Breast epithelium (tissue), 4 donors: ENCODE measurements at regions not wholly inside any gene's neighbourhood (a gene's known extent, or its start where the extent isn't known, plus 50 kb on each side); places are given as distances from the start of the nearest gene placed in this dataset.

Source experiments
- DNase-seq, 2 donors: peaks; one replicate each; pipeline ENCODE4 v3.0.0-alpha.2; 2019; ENCODE audit warnings: low spot score in 2 of 2
- H3K27ac ChIP-seq, 2 donors: fragments of 200-600 bp; sonication (generic) in 1 of 2; one replicate each; pipeline ENCODE4 v1.5.1; 2016 to 2019; ENCODE audit warnings: mild to moderate bottlenecking in 1 of 2
- H3K27me3 ChIP-seq, 2 donors: fragments of 200-600 bp; sonication (generic) in 1 of 2; one replicate each; pipeline versions ENCODE4 v1.5.1 to v1.6.0; 2017 to 2019; ENCODE audit warnings: control low read depth in 1 of 2, mild to moderate bottlenecking in 1 of 2
- H3K36me3 ChIP-seq: fragments of 200-600 bp; one replicate; pipeline ENCODE4 v1.5.1; 2019
- H3K4me1 ChIP-seq, 2 donors: fragments of 200-600 bp; sonication (generic); one replicate each; pipeline ENCODE4 v1.5.1; 2016 to 2019; ENCODE audit warnings: control low read depth in 1 of 2
- H3K4me3 ChIP-seq, 3 donors: fragments of 200-600 bp; sonication (generic); 1 replicate in 2 of 3; 2 replicates in 1 of 3; pipeline ENCODE4 v1.5.1; 2016 to 2019; ENCODE audit warnings: mild to moderate bottlenecking in 3 of 3, moderate library complexity in 2 of 3
- H3K9me3 ChIP-seq, 2 donors: fragments of 200-600 bp; sonication (generic) in 1 of 2; one replicate each; pipeline ENCODE4 v1.5.1; 2016 to 2019; ENCODE audit warnings: control low read depth in 1 of 2
- CTCF ChIP-seq, 3 donors: fragments of 450-650 bp; IDR thresholded peaks; one replicate each; pipeline ENCODE4 v1.5.1; 2016 to 2017; ENCODE audit warnings: antibody characterized with exemption in 3 of 3, mild to moderate bottlenecking in 3 of 3, moderate library complexity in 3 of 3
- POLR2A ChIP-seq: fragments of 450-650 bp; IDR thresholded peaks from one replicate; pipeline ENCODE4 v1.6.1; 2016; ENCODE audit warnings: antibody characterized with exemption, mild to moderate bottlenecking, moderate library complexity
- POLR2AphosphoS5 ChIP-seq, 3 donors: sonication (generic); formaldehyde crosslinking; IDR thresholded peaks; one replicate each; pipeline ENCODE4 v1.6.1; 2017; ENCODE audit warnings: antibody characterized with exemption in 3 of 3
- intact Hi-C: fragments of 100-400 bp; cut with DNase I; formaldehyde crosslinking; loops from one replicate; pipeline ENCODE4 v1.15.1; 2023; ENCODE audit warnings: low total_unique reads

- H3K36me3 ChIP-seq, result no peaks in the 10 kb centered on the region
- intact Hi-C loops, result loop anchor here (10.0 kb wide), 1 partner anchor 47 kb away; no protein-coding TSS in a partner anchor
- no peaks in the 10 kb centered on the region for H3K9me3 ChIP-seq
- no peak for DNase-seq
- TF ChIP-seq POLR2A (no peak), CTCF (IDR thresholded peaks at IDR 0.05) (no peak), POLR2AphosphoS5 (IDR thresholded peaks at IDR 0.05) (no peak)
- peak overlapping the region; percentile 91 to 96 for H3K27ac ChIP-seq
- peaks cover 27 to 42% of the 10 kb centered on the region in 2 donors for H3K4me1 ChIP-seq
- no peaks in the 10 kb centered on the region for H3K27me3 ChIP-seq
- H3K4me3 ChIP-seq, result no peak overlapping the region
Observed at GRCh38 chr2:42921721-42922120, 129.3 kb upstream of the HAAO start.

- H3K36me3 ChIP-seq, result no peaks in the 10 kb centered on the region
- no peak overlapping the region for H3K4me3 ChIP-seq
- H3K27ac ChIP-seq, result peak overlapping the region; percentile 91 to 96
- TF ChIP-seq POLR2A, result no peak
- TF ChIP-seq POLR2AphosphoS5 (IDR thresholded peaks at IDR 0.05), result no peak
- no peak for TF ChIP-seq CTCF (IDR thresholded peaks at IDR 0.05)
- intact Hi-C loops, result loop anchor here (10.0 kb wide), 1 partner anchor 46 kb away; no protein-coding TSS in a partner anchor
- no peaks in the 10 kb centered on the region for H3K27me3 ChIP-seq
- no peaks in the 10 kb centered on the region for H3K9me3 ChIP-seq
- no peak for DNase-seq
- H3K4me1 ChIP-seq, result peaks cover 21 to 37% of the 10 kb centered on the region in 2 donors
Observed at GRCh38 chr2:42921147-42921520, 128.8 kb upstream of the HAAO start.

GRCh38 chr2:42920446-42921146, 128.2 kb upstream of the HAAO start:
- peaks cover 15 to 32% of the 10 kb centered on the region in 2 donors for H3K4me1 ChIP-seq
- intact Hi-C loops, result loop anchor here (10.0 kb wide), 1 partner anchor 46 kb away; no protein-coding TSS in a partner anchor

GRCh38 chr2:42918671-42919318, 126.4 kb upstream of the HAAO start:
- Histone ChIP-seq H3K4me3 (no peak overlapping the region), H3K27me3 (no peaks in the 10 kb centered on the region), H3K36me3 (no peaks in the 10 kb centered on the region), H3K4me1 (peaks cover 8 to 14% of the 10 kb centered on the region in 2 donors), H3K9me3 (no peaks in the 10 kb centered on the region), H3K27ac (peak overlapping the region in 1 of 2 donors; percentile 77)
- intact Hi-C loops, result no loop called here
- DNase-seq, result no peak
- TF ChIP-seq POLR2AphosphoS5 (IDR thresholded peaks at IDR 0.05), result no peak
- TF ChIP-seq CTCF (IDR thresholded peaks at IDR 0.05), result no peak
- TF ChIP-seq POLR2A, result no peak

More at GRCh38 chr2:42920446-42921146, 128.2 kb upstream of the HAAO start:
- Histone ChIP-seq H3K27ac (peak overlapping the region; percentile 91 to 96), H3K36me3 (no peaks in the 10 kb centered on the region), H3K9me3 (no peaks in the 10 kb centered on the region), H3K27me3 (no peaks in the 10 kb centered on the region), H3K4me3 (no peak overlapping the region)
- TF ChIP-seq POLR2AphosphoS5 (IDR thresholded peaks at IDR 0.05) (no peak), CTCF (IDR thresholded peaks at IDR 0.05) (no peak), POLR2A (no peak)
- no peak for DNase-seq

- Histone ChIP-seq H3K4me3 (no peak overlapping the region), H3K27ac (peak overlapping the region; percentile 67 to 77), H3K9me3 (no peaks in the 10 kb centered on the region), H3K36me3 (no peaks in the 10 kb centered on the region), H3K4me1 (peaks cover 8 to 9% of the 10 kb centered on the region in 2 donors), H3K27me3 (no peaks in the 10 kb centered on the region)
- no peak for TF ChIP-seq POLR2A
- TF ChIP-seq POLR2AphosphoS5 (IDR thresholded peaks at IDR 0.05), result no peak
- no peak for TF ChIP-seq CTCF (IDR thresholded peaks at IDR 0.05)
- intact Hi-C loops, result no loop called here
- no peak for DNase-seq
Observed at GRCh38 chr2:42918041-42918440, 125.7 kb upstream of the HAAO start.
